Medulla oblongata (tissue), 1 donor: ENCODE measurements at regions not wholly inside any gene's neighbourhood (a gene's known extent, or its start where the extent isn't known, plus 50 kb on each side); places are given as distances from the start of the nearest gene placed in this dataset.
"Not testable (repeated sequence)": the region's sequence is repeated elsewhere in the genome, so short reads cannot be mapped to it uniquely, and the experiment has no call there.

Experiments used
- DNase-seq: peaks from one replicate; pipeline ENCODE4 v3.0.0-alpha.2; 2015; ENCODE audit errors: extremely low spot score

GRCh38 chr16:18263046-18263445 lies 73.5 kb downstream of the NPIPA8 start:
- not testable (repeated sequence) for DNase-seq

GRCh38 chr16:18261848-18262247 lies 74.7 kb downstream of the NPIPA8 start:
- DNase-seq: not testable (repeated sequence)

- not testable (repeated sequence) for DNase-seq
These were observed 76.9 kb downstream of the NPIPA8 start for GRCh38 chr16:18259496-18260176.

GRCh38 chr16:18252943-18253342 lies 83.6 kb downstream of the NPIPA8 start:
- DNase-seq: not testable (repeated sequence)

- DNase-seq: not testable (repeated sequence)
These were observed 106.0 kb downstream of the NPIPA8 start for GRCh38 chr16:18230505-18230904.

GRCh38 chr16:18222054-18223009 lies 114.2 kb downstream of the NPIPA8 start:
- not testable (repeated sequence) for DNase-seq

- not testable (repeated sequence) for DNase-seq
These were observed 118.8 kb downstream of the NPIPA8 start for GRCh38 chr16:18217741-18218140.

- not testable (repeated sequence) for DNase-seq
These were observed 119.7 kb downstream of the NPIPA8 start for GRCh38 chr16:18216814-18217213.

- not testable (repeated sequence) for DNase-seq
These were observed 122.7 kb downstream of the NPIPA8 start for GRCh38 chr16:18213810-18214209.

GRCh38 chr16:18211505-18211904 lies 125.0 kb downstream of the NPIPA8 start:
- not testable (repeated sequence) for DNase-seq

GRCh38 chr16:18204786-18205185 lies 131.8 kb downstream of the NPIPA8 start:
- DNase-seq: not testable (repeated sequence)

- DNase-seq: not testable (repeated sequence)
These were observed 132.2 kb downstream of the NPIPA8 start for GRCh38 chr16:18204309-18204708.

GRCh38 chr16:18201511-18201910 lies 135.0 kb downstream of the NPIPA8 start:
- DNase-seq: not testable (repeated sequence)

- not testable (repeated sequence) for DNase-seq
These were observed 144.1 kb downstream of the NPIPA8 start for GRCh38 chr16:18192389-18192788.

- DNase-seq: not testable (repeated sequence)
These were observed 146.4 kb downstream of the NPIPA8 start for GRCh38 chr16:18190179-18190578.

GRCh38 chr16:18184755-18185154 lies 151.8 kb downstream of the NPIPA8 start:
- DNase-seq: not testable (repeated sequence)

GRCh38 chr16:18181028-18181427 lies 155.5 kb downstream of the NPIPA8 start:
- not testable (repeated sequence) for DNase-seq

GRCh38 chr16:18173945-18174497 lies 162.5 kb downstream of the NPIPA8 start:
- not testable (repeated sequence) for DNase-seq

GRCh38 chr16:18162293-18162692 lies 174.2 kb downstream of the NPIPA8 start:
- not testable (repeated sequence) for DNase-seq

GRCh38 chr16:18161224-18161623 lies 175.3 kb downstream of the NPIPA8 start:
- DNase-seq: not testable (repeated sequence)

- DNase-seq: not testable (repeated sequence)
These were observed 177.4 kb downstream of the NPIPA8 start for GRCh38 chr16:18159185-18159584.

- DNase-seq: not testable (repeated sequence)
These were observed 178.7 kb downstream of the NPIPA8 start for GRCh38 chr16:18157854-18158253.
